ENCODE measurements at regions not wholly inside any gene's neighbourhood (a gene's known extent, or its start where the extent isn't known, plus 50 kb on each side); places are given as distances from the start of the nearest gene placed in this dataset.
A peak's percentile ranks its signal among the peaks of the same experiment; 100 is the strongest.
"Not testable (repeated sequence)": the region's sequence is repeated elsewhere in the genome, so short reads cannot be mapped to it uniquely, and the experiment has no call there.

DNA sequence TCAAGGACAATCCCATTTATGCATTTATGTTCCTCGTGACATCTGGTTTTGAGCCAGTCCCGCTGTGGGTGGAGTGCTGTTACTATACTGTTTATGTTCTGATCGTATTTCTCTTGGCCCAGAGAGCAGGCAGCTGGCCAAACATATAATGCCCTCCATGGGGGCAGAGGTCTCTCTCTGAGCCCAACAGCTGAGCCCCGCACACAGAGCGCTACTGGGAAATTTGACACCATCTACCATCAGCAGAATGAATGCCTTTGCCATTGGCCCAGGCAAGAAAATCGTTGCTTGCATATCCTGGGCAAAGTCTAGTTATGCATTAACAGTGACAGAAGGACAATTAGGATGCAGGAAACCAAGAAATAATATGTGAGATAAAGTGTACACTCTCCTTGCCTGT, 126.8 kb upstream of the CACNA1A start:
- H3K4me3 ChIP-seq (ENCODE audit: control insufficient read depth, low read depth, low read length) = no peak overlapping the region
- TF ChIP-seq, protein P1, sequence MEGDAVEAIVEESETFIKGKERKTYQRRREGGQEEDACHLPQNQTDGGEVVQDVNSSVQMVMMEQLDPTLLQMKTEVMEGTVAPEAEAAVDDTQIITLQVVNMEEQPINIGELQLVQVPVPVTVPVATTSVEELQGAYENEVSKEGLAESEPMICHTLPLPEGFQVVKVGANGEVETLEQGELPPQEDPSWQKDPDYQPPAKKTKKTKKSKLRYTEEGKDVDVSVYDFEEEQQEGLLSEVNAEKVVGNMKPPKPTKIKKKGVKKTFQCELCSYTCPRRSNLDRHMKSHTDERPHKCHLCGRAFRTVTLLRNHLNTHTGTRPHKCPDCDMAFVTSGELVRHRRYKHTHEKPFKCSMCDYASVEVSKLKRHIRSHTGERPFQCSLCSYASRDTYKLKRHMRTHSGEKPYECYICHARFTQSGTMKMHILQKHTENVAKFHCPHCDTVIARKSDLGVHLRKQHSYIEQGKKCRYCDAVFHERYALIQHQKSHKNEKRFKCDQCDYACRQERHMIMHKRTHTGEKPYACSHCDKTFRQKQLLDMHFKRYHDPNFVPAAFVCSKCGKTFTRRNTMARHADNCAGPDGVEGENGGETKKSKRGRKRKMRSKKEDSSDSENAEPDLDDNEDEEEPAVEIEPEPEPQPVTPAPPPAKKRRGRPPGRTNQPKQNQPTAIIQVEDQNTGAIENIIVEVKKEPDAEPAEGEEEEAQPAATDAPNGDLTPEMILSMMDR (IDR thresholded peaks at IDR 0.05; ENCODE audit: control insufficient read depth, insufficient read depth, low read depth, low read length, missing control alignments) = no peak
- no peak for DNase-seq (ENCODE audit: low read depth)

DNA sequence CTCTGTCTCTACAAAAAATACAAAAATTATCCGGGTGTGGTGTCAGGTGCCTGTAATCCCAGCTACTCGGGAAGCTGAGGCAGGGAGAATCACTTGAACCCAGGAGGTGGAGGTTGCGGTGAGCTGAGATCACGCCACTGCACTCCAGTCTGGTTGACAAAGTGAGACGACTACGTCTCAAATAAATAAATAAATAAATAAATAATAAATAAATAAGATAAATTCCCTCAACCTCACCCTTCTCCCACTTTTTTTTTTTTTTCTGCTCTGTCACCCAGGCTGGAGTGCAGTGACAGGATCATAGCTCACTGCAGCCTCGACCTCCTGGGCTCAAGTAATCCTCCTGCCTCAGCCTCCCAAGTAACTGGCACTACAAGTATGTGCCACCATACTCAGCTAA, 125.9 kb upstream of the CACNA1A start:
- H3K4me3 ChIP-seq (ENCODE audit: control insufficient read depth, low read depth, low read length) = not testable (repeated sequence)

DNA sequence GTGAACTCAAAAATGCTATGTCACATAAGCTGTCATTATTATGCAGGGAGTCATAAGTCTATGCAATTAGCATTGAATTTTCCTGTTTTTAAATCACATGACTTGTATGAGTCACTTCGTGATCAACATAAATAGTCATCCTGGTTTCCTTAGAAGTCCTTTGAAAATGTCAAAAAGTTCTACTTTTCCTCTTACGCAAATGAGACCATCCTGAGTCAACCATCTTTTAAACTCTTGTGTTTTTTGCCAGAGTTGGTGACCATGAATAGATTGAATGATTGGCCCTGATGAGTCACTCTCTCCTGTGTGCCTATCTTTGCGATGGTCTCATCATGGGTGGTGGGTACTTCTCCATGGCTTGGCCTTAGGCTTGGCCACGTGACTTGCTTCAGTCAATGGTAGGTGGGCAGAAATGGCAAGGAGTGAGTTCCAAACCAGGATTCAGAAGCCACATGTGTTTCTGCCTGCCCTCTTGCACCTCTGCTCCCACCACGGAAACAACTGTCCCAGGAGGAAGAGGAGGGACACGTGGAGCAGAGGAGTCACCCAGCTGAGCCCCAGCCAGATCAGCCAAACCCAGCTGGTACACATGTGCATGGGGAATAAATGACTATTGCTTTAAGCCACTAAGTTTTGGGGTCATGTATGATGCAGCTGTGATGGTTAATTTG, 123.5 kb upstream of the CACNA1A start:
- TF ChIP-seq, protein P1 (IDR thresholded peaks at IDR 0.05; ENCODE audit: control insufficient read depth, insufficient read depth, low read depth, low read length, missing control alignments) = no peak
- DNase-seq (ENCODE audit: low read depth) = peak; percentile 46
- no peak overlapping the region for H3K4me3 ChIP-seq (ENCODE audit: control insufficient read depth, low read depth, low read length)

More for the DNA sequence above, 125.9 kb upstream of the CACNA1A start:
- DNase-seq (ENCODE audit: low read depth) = not testable (repeated sequence)

DNA sequence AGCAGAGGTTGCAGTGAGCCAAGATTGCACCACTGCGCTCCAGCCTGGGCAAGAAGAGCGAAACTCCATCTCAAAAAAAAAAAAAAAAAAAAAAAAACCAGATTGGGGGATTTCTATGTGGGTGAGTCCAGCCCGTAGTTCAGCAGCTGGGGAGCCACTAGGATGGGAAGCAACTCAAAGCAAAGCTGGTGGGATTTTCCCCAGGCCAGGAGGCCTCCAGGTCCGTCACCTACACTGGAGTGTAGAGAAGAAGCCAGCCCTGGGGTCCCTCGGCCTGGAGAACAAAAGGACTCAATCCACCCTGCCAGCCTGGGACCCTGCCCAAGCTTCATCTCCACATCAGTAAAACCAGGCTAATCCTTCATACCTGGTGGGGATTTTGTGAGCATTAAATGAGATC, 121.3 kb upstream of the CACNA1A start:
- TF ChIP-seq, protein P1 (IDR thresholded peaks at IDR 0.05; ENCODE audit: control insufficient read depth, insufficient read depth, low read depth, low read length, missing control alignments) = no peak
- no peak overlapping the region for H3K4me3 ChIP-seq (ENCODE audit: control insufficient read depth, low read depth, low read length)
- DNase-seq (ENCODE audit: low read depth) = no peak

DNA sequence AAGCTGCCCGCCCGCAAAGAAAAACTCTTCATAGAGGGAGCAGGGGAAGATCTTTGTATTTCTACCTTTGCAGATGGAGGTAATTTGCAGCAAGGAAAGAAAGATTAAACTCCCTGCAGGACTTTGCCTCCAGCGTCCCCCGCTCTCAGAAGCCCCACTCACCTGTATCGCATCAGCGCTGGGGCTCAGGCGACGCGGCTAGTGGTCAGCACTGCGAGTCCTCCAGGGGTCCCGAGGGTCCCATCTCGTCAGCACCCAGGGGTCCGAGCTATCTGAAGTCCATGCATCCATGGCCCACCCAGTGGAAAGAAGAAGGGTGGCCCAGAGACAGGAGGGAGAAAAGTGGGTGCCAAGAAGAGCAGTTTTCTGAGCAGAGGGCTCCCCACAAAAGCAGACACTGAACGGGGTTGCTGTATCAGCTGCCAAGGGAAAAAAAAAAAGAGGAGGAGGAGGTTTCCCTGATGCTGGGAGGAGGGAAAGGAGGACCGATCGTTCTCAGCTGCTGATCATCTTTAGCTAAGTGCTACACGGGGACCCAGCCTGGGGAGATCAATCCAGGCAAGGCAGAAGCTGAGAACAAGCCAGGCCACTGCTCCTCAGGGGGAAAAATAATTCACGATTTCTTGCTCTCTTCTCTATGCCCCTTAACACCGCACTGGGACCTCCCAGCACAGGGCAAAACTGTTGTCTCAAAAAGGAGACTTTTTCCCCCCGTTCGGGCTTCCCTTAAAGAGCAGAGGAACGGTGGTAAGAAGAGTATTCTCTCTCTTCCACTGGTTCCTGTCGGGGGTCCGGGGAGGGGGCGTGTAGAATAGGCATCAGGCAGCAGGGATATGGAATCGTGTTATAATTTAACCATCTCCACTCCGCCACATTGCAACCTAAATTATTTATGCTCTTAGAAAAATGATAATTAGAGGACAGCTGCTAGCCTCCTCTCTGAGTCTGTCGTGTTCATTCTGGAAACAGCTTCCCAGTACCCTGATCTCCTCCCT, 117.7 kb upstream of the CACNA1A start:
- TF ChIP-seq, protein P1 (IDR thresholded peaks at IDR 0.05; ENCODE audit: control insufficient read depth, insufficient read depth, low read depth, low read length, missing control alignments) = no peak
- H3K4me3 ChIP-seq (ENCODE audit: control insufficient read depth, low read depth, low read length) = no peak overlapping the region
- DNase-seq (ENCODE audit: low read depth) = no peak

DNA sequence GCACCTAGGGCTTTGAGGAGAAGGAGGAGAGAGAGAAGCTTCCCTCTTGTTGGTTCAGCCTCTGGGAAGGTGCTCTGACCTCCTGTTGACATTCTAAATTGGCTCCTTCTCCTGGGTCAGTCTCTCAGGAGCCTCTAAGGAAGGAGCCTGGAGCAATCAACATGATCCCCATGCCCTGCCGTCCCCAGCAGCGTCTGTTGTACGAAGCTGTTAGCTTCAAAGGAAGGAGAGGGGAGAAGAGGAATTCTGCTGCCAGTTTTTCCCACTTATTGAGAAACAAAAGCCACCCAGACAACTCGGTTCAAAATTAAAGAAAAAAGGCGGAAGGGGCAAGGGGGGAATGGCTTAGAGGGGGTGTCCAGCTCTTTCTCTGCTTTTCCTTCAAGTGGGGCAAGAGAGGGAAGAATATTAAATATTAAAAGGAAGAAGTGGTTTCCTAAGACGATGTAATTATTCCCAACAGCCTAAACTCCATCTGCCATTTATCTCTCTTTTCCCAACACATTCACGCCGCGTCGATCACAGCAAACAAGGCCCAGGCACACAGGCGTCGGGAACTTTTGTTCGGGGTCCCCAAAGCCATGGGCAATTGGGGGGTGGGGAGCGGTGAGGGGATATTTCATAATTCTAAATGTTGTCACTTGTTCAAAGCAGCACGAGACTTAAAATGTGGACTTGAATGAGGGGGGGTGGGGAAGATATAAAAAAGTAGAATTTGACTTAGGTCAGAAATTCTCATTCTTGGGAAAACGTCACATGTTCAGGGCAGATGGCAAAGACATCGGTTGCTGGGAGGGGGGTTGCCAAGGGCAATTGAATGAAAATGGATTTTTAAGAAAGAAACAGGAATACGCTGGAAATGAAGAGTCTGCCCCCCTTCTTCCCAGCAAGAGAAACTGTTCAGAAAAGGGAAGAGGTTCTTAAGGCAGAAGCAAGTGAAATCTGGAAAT, 116.8 kb upstream of the CACNA1A start:
- no peak overlapping the region for H3K4me3 ChIP-seq (ENCODE audit: control insufficient read depth, low read depth, low read length)
- TF ChIP-seq, protein P1 (IDR thresholded peaks at IDR 0.05; ENCODE audit: control insufficient read depth, insufficient read depth, low read depth, low read length, missing control alignments) = no peak
- DNase-seq (ENCODE audit: low read depth) = no peak
